ENCODE measurements at regions not wholly inside any gene's neighbourhood (a gene's known extent, or its start where the extent isn't known, plus 50 kb on each side); places are given as distances from the start of the nearest gene placed in this dataset.

GRCh38 chrX:95117556-95117955, 1443.5 kb downstream of the FAM133A start:
- CTCF ChIA-PET (ENCODE audit: low intra/inter-chr PET ratio, low total read pairs), result no interaction called here
- no TSS peak for BruUV-seq (replicated peaks)
- in situ Hi-C loops (cut with HindIII; ENCODE audit: extremely low pct_ligation_motif_present, low pct_unique_long_range_greater_than_20kb), result no loop called here
- FAIRE-seq (no peak), DNase-seq (ENCODE audit: low spot score) (no peak), ATAC-seq (no peak)
- no peak overlapping the region for H2AFZ ChIP-seq (ENCODE audit: low read length)
- intact Hi-C loops (cut with micrococcal nuclease; ENCODE audit: unreplicated experiment), result no loop called here
- no peaks in the 10 kb centered on the region; the same call in 1 of the 2 replicates for H3K9me3 ChIP-seq (ENCODE audit: low read length)
- H3K4me1 ChIP-seq (ENCODE audit: insufficient read depth, low read length), result no peaks in the 10 kb centered on the region
- H3K79me2 ChIP-seq (ENCODE audit: insufficient read depth, low read length), result no peaks in the 10 kb centered on the region
- H3K27ac ChIP-seq (ENCODE audit: extremely low read length, insufficient read depth, low read length), result no peak overlapping the region
- H3K27me3 ChIP-seq (ENCODE audit: control insufficient read depth in 1 of 2, insufficient read depth in 2 of 2, low read length in 2 of 2), result no peaks in the 10 kb centered on the region
- TF ChIP-seq ZSCAN29 (CRISPR knock-in tag; conservative IDR thresholded peaks at IDR 0.05) (no peak), TEF (CRISPR knock-in tag; IDR thresholded peaks at IDR 0.05) (no peak), TOPORS (CRISPR knock-in tag; IDR thresholded peaks at IDR 0.05) (no peak), ZNF589 (CRISPR knock-in tag; conservative IDR thresholded peaks at IDR 0.05) (no peak), CC2D1A (CRISPR knock-in tag; IDR thresholded peaks at IDR 0.05) (no peak), CHD4 (IDR thresholded peaks at IDR 0.05; ENCODE audit: borderline replicate concordance, low read length) (no peak), KDM4B (CRISPR knock-in tag; IDR thresholded peaks at IDR 0.05) (no peak), ZNF460 (CRISPR knock-in tag; IDR thresholded peaks at IDR 0.05; ENCODE audit: borderline replicate concordance) (no peak), ZBTB21 (CRISPR knock-in tag; IDR thresholded peaks at IDR 0.05) (no peak), KMT2B (CRISPR knock-in tag; IDR thresholded peaks at IDR 0.05) (no peak), ZNF503 (CRISPR knock-in tag; IDR thresholded peaks at IDR 0.05) (no peak), ZNF274 (CRISPR knock-in tag; IDR thresholded peaks at IDR 0.05) (no peak)
- TF ChIP-seq, protein P1, sequence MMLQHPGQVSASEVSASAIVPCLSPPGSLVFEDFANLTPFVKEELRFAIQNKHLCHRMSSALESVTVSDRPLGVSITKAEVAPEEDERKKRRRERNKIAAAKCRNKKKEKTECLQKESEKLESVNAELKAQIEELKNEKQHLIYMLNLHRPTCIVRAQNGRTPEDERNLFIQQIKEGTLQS (CRISPR knock-in tag; IDR thresholded peaks at IDR 0.05), result no peak
- TF ChIP-seq, protein P2, sequence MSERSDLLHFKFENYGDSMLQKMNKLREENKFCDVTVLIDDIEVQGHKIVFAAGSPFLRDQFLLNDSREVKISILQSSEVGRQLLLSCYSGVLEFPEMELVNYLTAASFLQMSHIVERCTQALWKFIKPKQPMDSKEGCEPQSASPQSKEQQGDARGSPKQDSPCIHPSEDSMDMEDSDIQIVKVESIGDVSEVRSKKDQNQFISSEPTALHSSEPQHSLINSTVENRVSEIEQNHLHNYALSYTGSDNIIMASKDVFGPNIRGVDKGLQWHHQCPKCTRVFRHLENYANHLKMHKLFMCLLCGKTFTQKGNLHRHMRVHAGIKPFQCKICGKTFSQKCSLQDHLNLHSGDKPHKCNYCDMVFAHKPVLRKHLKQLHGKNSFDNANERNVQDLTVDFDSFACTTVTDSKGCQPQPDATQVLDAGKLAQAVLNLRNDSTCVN (CRISPR knock-in tag; IDR thresholded peaks at IDR 0.05; ENCODE audit: borderline replicate concordance), result no peak
- H3K36me3 ChIP-seq (replicated peaks in 1 of 2; ENCODE audit: control insufficient read depth in 1 of 2, insufficient read depth in 2 of 2, low read length in 2 of 2), result no peaks in the 10 kb centered on the region
- H3K9ac ChIP-seq (ENCODE audit: insufficient read depth, low read depth, low read length), result no peak overlapping the region
- no peaks in the 10 kb centered on the region for H4K20me1 ChIP-seq (ENCODE audit: insufficient read depth, low read length)
- H3K4me2 ChIP-seq (ENCODE audit: low read depth, low read length), result no peak overlapping the region
- POLR2A ChIA-PET, result no interaction called here
- H3K4me3 ChIP-seq (replicated peaks in 1 of 3; ENCODE audit: insufficient read depth in 1 of 3, low read depth in 2 of 3, low read length in 3 of 3), result no peak overlapping the region

Data from HepG2 (cell line).